WTC11 (cell line): ENCODE measurements at regions not wholly inside any gene's neighbourhood (a gene's known extent, or its start where the extent isn't known, plus 50 kb on each side); places are given as distances from the start of the nearest gene placed in this dataset.

Source experiments
- SP1 ChIP-seq: sonication (generic); formaldehyde crosslinking; conservative IDR thresholded peaks from 2 replicates; pipeline ENCODE4 v1.8.1; 2022; ENCODE audit warnings: missing genetic modification reagents
- TEAD1 ChIP-seq: sonication (generic); formaldehyde crosslinking; IDR thresholded peaks from 2 replicates; pipeline ENCODE4 v1.8.0; 2022; ENCODE audit warnings: mild to moderate bottlenecking, missing genetic modification reagents
- TP53 ChIP-seq: sonication (generic); formaldehyde crosslinking; IDR thresholded peaks from 2 replicates; pipeline ENCODE4 v1.8.1; 2023; ENCODE audit warnings: mild to moderate bottlenecking, missing genetic modification reagents
- TF ChIP-seq, protein P1 (sequence below): sonication (generic); formaldehyde crosslinking; IDR thresholded peaks from 2 replicates; pipeline ENCODE4 v1.8.1; 2022; ENCODE audit warnings: missing genetic modification reagents, borderline replicate concordance
- TF ChIP-seq, protein P2 (sequence below): fragments of 200-600 bp; IDR thresholded peaks from 2 replicates; pipeline ENCODE4 v1.8.0; 2022; ENCODE audit warnings: antibody characterized with exemption
- TF ChIP-seq, protein P3 (sequence below): sonication (generic); formaldehyde crosslinking; conservative IDR thresholded peaks from 2 replicates; pipeline ENCODE4 v1.8.1; 2022; ENCODE audit warnings: mild to moderate bottlenecking, missing genetic modification reagents
- TF ChIP-seq, protein P4 (sequence below): sonication (generic); formaldehyde crosslinking; IDR thresholded peaks from 2 replicates; pipeline ENCODE4 v1.8.1; 2022; ENCODE audit warnings: mild to moderate bottlenecking, missing genetic modification reagents, moderate library complexity, borderline replicate concordance
- TF ChIP-seq, protein P5 (sequence below): fragments of 250-450 bp; sonication (Bioruptor Pico); IDR thresholded peaks from 2 replicates; pipeline ENCODE4 v2.1.2; 2022; ENCODE audit warnings: mild to moderate bottlenecking, moderate library complexity

DNA sequence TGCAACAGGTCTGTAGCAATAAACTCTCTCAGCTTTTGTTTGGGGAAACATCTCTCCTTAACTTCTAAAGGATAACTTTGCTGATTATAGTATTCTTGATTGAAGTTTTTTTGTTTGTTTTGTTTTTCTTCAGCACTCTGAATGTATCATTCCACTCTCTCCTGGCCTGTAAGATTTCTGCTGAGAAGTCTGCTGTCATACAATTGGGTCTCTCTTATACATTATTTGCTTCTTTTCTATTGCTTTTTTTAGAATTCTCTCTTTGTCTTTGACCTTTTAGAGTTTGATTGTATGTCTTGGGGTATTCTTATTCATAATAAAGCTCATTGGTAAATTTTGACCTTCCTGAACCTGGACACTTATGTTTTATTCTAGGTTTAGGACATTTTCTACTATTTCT lies 386.3 kb downstream of the MRPL39 start:
- TF ChIP-seq, protein P1, sequence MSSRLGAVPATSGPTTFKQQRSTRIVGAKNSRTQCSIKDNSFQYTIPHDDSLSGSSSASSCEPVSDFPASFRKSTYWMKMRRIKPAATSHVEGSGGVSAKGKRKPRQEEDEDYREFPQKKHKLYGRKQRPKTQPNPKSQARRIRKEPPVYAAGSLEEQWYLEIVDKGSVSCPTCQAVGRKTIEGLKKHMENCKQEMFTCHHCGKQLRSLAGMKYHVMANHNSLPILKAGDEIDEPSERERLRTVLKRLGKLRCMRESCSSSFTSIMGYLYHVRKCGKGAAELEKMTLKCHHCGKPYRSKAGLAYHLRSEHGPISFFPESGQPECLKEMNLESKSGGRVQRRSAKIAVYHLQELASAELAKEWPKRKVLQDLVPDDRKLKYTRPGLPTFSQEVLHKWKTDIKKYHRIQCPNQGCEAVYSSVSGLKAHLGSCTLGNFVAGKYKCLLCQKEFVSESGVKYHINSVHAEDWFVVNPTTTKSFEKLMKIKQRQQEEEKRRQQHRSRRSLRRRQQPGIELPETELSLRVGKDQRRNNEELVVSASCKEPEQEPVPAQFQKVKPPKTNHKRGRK (CRISPR knock-in tag) = no peak
- TF ChIP-seq TP53 (CRISPR knock-in tag) (no peak), TEAD1 (CRISPR knock-in tag) (no peak), SP1 (CRISPR knock-in tag) (no peak)
- TF ChIP-seq, protein P2, sequence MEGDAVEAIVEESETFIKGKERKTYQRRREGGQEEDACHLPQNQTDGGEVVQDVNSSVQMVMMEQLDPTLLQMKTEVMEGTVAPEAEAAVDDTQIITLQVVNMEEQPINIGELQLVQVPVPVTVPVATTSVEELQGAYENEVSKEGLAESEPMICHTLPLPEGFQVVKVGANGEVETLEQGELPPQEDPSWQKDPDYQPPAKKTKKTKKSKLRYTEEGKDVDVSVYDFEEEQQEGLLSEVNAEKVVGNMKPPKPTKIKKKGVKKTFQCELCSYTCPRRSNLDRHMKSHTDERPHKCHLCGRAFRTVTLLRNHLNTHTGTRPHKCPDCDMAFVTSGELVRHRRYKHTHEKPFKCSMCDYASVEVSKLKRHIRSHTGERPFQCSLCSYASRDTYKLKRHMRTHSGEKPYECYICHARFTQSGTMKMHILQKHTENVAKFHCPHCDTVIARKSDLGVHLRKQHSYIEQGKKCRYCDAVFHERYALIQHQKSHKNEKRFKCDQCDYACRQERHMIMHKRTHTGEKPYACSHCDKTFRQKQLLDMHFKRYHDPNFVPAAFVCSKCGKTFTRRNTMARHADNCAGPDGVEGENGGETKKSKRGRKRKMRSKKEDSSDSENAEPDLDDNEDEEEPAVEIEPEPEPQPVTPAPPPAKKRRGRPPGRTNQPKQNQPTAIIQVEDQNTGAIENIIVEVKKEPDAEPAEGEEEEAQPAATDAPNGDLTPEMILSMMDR = no peak
- TF ChIP-seq, protein P3, sequence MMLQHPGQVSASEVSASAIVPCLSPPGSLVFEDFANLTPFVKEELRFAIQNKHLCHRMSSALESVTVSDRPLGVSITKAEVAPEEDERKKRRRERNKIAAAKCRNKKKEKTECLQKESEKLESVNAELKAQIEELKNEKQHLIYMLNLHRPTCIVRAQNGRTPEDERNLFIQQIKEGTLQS = no peak
- TF ChIP-seq, protein P4, sequence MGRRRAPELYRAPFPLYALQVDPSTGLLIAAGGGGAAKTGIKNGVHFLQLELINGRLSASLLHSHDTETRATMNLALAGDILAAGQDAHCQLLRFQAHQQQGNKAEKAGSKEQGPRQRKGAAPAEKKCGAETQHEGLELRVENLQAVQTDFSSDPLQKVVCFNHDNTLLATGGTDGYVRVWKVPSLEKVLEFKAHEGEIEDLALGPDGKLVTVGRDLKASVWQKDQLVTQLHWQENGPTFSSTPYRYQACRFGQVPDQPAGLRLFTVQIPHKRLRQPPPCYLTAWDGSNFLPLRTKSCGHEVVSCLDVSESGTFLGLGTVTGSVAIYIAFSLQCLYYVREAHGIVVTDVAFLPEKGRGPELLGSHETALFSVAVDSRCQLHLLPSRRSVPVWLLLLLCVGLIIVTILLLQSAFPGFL = no peak
- TF ChIP-seq, protein P5, sequence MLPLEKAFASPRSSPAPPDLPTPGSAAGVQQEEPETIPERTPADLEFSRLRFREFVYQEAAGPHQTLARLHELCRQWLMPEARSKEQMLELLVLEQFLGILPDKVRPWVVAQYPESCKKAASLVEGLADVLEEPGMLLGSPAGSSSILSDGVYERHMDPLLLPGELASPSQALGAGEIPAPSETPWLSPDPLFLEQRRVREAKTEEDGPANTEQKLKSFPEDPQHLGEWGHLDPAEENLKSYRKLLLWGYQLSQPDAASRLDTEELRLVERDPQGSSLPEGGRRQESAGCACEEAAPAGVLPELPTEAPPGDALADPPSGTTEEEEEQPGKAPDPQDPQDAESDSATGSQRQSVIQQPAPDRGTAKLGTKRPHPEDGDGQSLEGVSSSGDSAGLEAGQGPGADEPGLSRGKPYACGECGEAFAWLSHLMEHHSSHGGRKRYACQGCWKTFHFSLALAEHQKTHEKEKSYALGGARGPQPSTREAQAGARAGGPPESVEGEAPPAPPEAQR (CRISPR knock-in tag) = no peak
